Right atrium auricular region (tissue), 2 donors: ENCODE measurements at regions not wholly inside any gene's neighbourhood (a gene's known extent, or its start where the extent isn't known, plus 50 kb on each side); places are given as distances from the start of the nearest gene placed in this dataset.
"Not testable (repeated sequence)": the region's sequence is repeated elsewhere in the genome, so short reads cannot be mapped to it uniquely, and the experiment has no call there.

Experiments
- DNase-seq: peaks from one replicate; pipeline ENCODE4 v3.0.0-alpha.2; 2019; ENCODE audit warnings: low spot score
- H3K27ac ChIP-seq, 2 donors: fragments of 200-600 bp; sonication (generic); 1 replicate in 1 of 2; 2 replicates in 1 of 2; pipeline ENCODE4 v1.5.1; 2016 to 2019
- H3K27me3 ChIP-seq, 2 donors: fragments of 200-600 bp; sonication (generic); one replicate each; pipeline versions ENCODE4 v1.5.1 to v1.6.0; 2017 to 2019
- H3K36me3 ChIP-seq: fragments of 200-600 bp; sonication (generic); one replicate; pipeline ENCODE4 v1.5.1; 2016
- H3K4me1 ChIP-seq, 2 donors: fragments of 200-600 bp; sonication (generic); one replicate each; pipeline versions ENCODE4 v1.5.1 to v1.6.0; 2017 to 2019
- H3K4me3 ChIP-seq, 2 donors: fragments of 200-600 bp; sonication (generic); 1 replicate in 1 of 2; 2 replicates in 1 of 2; pipeline ENCODE4 v1.5.1; 2017 to 2019; ENCODE audit warnings: mild to moderate bottlenecking in 1 of 2, moderate library complexity in 1 of 2
- H3K9me3 ChIP-seq, 2 donors: fragments of 200-600 bp; sonication (generic); one replicate each; pipeline ENCODE4 v1.5.1; 2019
- CTCF ChIP-seq, 2 donors: fragments of 200-600 bp; sonication (generic); IDR thresholded peaks; one replicate each; pipeline ENCODE4 v1.5.1; 2019; ENCODE audit warnings: antibody characterized with exemption in 2 of 2

- TF ChIP-seq CTCF (IDR thresholded peaks at IDR 0.05), result no peak
- H3K4me1 ChIP-seq, result no peaks in the 10 kb centered on the region
These were observed 276.9 kb upstream of the PLPP4 start for GRCh38 chr10:120180160-120180559.

GRCh38 chr10:120181154-120181553, 275.9 kb upstream of the PLPP4 start:
- TF ChIP-seq CTCF (IDR thresholded peaks at IDR 0.05), result no peak

More at GRCh38 chr10:120180160-120180559, 276.9 kb upstream of the PLPP4 start:
- H3K27me3 ChIP-seq, result no peaks in the 10 kb centered on the region
- no peak overlapping the region for H3K4me3 ChIP-seq
- no peaks in the 10 kb centered on the region for H3K9me3 ChIP-seq
- no peaks in the 10 kb centered on the region for H3K36me3 ChIP-seq
- H3K27ac ChIP-seq, result no peak overlapping the region
- DNase-seq, result no peak

GRCh38 chr10:120182431-120182830, 274.6 kb upstream of the PLPP4 start:
- H3K4me3 ChIP-seq, result no peak overlapping the region
- no peaks in the 10 kb centered on the region for H3K36me3 ChIP-seq
- H3K4me1 ChIP-seq, result no peaks in the 10 kb centered on the region
- H3K27me3 ChIP-seq, result no peaks in the 10 kb centered on the region
- no peak for DNase-seq
- no peaks in the 10 kb centered on the region for H3K9me3 ChIP-seq
- TF ChIP-seq CTCF (IDR thresholded peaks at IDR 0.05), result no peak
- no peak overlapping the region for H3K27ac ChIP-seq

More at GRCh38 chr10:120181154-120181553, 275.9 kb upstream of the PLPP4 start:
- DNase-seq, result no peak
- Histone ChIP-seq H3K4me3 (no peak overlapping the region), H3K27ac (no peak overlapping the region), H3K36me3 (no peaks in the 10 kb centered on the region), H3K9me3 (no peaks in the 10 kb centered on the region), H3K4me1 (no peaks in the 10 kb centered on the region), H3K27me3 (no peaks in the 10 kb centered on the region)

GRCh38 chr10:120183546-120183945, 273.5 kb upstream of the PLPP4 start:
- TF ChIP-seq CTCF (IDR thresholded peaks at IDR 0.05), result no peak
- Histone ChIP-seq H3K4me1 (no peaks in the 10 kb centered on the region), H3K36me3 (no peaks in the 10 kb centered on the region), H3K27ac (no peak overlapping the region), H3K4me3 (no peak overlapping the region), H3K9me3 (no peaks in the 10 kb centered on the region), H3K27me3 (no peaks in the 10 kb centered on the region)
- DNase-seq, result no peak

GRCh38 chr10:120184547-120185337, 272.3 kb upstream of the PLPP4 start:
- Histone ChIP-seq H3K36me3 (no peaks in the 10 kb centered on the region), H3K4me1 (no peaks in the 10 kb centered on the region), H3K27ac (no peak overlapping the region), H3K27me3 (no peaks in the 10 kb centered on the region), H3K4me3 (no peak overlapping the region), H3K9me3 (no peaks in the 10 kb centered on the region)
- no peak for DNase-seq
- no peak for TF ChIP-seq CTCF (IDR thresholded peaks at IDR 0.05)

- H3K9me3 ChIP-seq, result no peaks in the 10 kb centered on the region
- no peaks in the 10 kb centered on the region for H3K27me3 ChIP-seq
- H3K36me3 ChIP-seq, result no peaks in the 10 kb centered on the region
- no peak for TF ChIP-seq CTCF (IDR thresholded peaks at IDR 0.05)
- no peak overlapping the region for H3K4me3 ChIP-seq
- no peaks in the 10 kb centered on the region for H3K4me1 ChIP-seq
- no peak for DNase-seq
- no peak overlapping the region for H3K27ac ChIP-seq
These were observed 270.5 kb upstream of the PLPP4 start for GRCh38 chr10:120186506-120186905.

GRCh38 chr10:120187168-120187567, 269.9 kb upstream of the PLPP4 start:
- H3K36me3 ChIP-seq, H3K9me3 ChIP-seq, H3K4me1 ChIP-seq, H3K27ac ChIP-seq, H3K27me3 ChIP-seq, DNase-seq, H3K4me3 ChIP-seq: not testable (repeated sequence)
